ENCODE measurements at regions not wholly inside any gene's neighbourhood (a gene's known extent, or its start where the extent isn't known, plus 50 kb on each side); places are given as distances from the start of the nearest gene placed in this dataset.
"Not testable (repeated sequence)": the region's sequence is repeated elsewhere in the genome, so short reads cannot be mapped to it uniquely, and the experiment has no call there.

GRCh38 chrY:8888371-8888770, 448.9 kb upstream of the TSPY4 start:
- Histone ChIP-seq H3K27me3 (no peaks in the 10 kb centered on the region), H3K4me1 (no peaks in the 10 kb centered on the region), H3K36me3 (no peaks in the 10 kb centered on the region), H3K27ac (no peak overlapping the region), H3K4me3 (no peak overlapping the region), H3K9me3 (no peaks in the 10 kb centered on the region)
- no peak for DNase-seq
- no peak for TF ChIP-seq CTCF (IDR thresholded peaks at IDR 0.05)
- intact Hi-C loops (cut with DNase I; ENCODE audit: low total_unique reads), result no loop called here

- no peak overlapping the region for H3K4me3 ChIP-seq
- TF ChIP-seq CTCF (IDR thresholded peaks at IDR 0.05), result no peak
- intact Hi-C loops (cut with DNase I; ENCODE audit: low total_unique reads), result no loop called here
These were observed 439.4 kb upstream of the TSPY4 start for GRCh38 chrY:8897876-8898275.

GRCh38 chrY:8905141-8905540, 432.1 kb upstream of the TSPY4 start:
- intact Hi-C loops (cut with DNase I; ENCODE audit: low total_unique reads), result no loop called here
- no peak for DNase-seq

More at GRCh38 chrY:8897876-8898275, 439.4 kb upstream of the TSPY4 start:
- no peak overlapping the region for H3K27ac ChIP-seq
- no peak for DNase-seq
- H3K36me3 ChIP-seq, result no peaks in the 10 kb centered on the region
- H3K9me3 ChIP-seq, result no peaks in the 10 kb centered on the region
- no peaks in the 10 kb centered on the region for H3K27me3 ChIP-seq
- H3K4me1 ChIP-seq, result no peaks in the 10 kb centered on the region

GRCh38 chrY:8922576-8922975, 414.7 kb upstream of the TSPY4 start:
- H3K4me3 ChIP-seq; H3K4me1 ChIP-seq; H3K9me3 ChIP-seq; H3K36me3 ChIP-seq; H3K27ac ChIP-seq; H3K27me3 ChIP-seq; intact Hi-C loops (cut with DNase I; ENCODE audit: low total_unique reads): not testable (repeated sequence)
- peak in 1 of 2 donors; percentile 42 for DNase-seq

More at GRCh38 chrY:8905141-8905540, 432.1 kb upstream of the TSPY4 start:
- Histone ChIP-seq H3K9me3 (no peaks in the 10 kb centered on the region), H3K27me3 (no peaks in the 10 kb centered on the region), H3K36me3 (no peaks in the 10 kb centered on the region), H3K4me1 (no peaks in the 10 kb centered on the region), H3K27ac (no peak overlapping the region), H3K4me3 (no peak overlapping the region)
- no peak for TF ChIP-seq CTCF (IDR thresholded peaks at IDR 0.05)
